ENCODE measurements at regions not wholly inside any gene's neighbourhood (a gene's known extent, or its start where the extent isn't known, plus 50 kb on each side); places are given as distances from the start of the nearest gene placed in this dataset.

- TF ChIP-seq CTCF (conservative IDR thresholded peaks at IDR 0.05 in 1 of 2, IDR thresholded peaks at IDR 0.05 in 1 of 2; ENCODE audit: extremely low read depth in 1 of 2, insufficient read depth in 1 of 2, low read depth in 1 of 2, low read length in 2 of 2) (no peak), EZH2 (IDR thresholded peaks at IDR 0.05; ENCODE audit: borderline replicate concordance, low read length) (no peak)
These were observed 1474.3 kb downstream of the UQCRFS1 start for GRCh38 chr19:27738569-27739193.

Data from mammary epithelial cell (primary cell).